ENCODE measurements at regions not wholly inside any gene's neighbourhood (a gene's known extent, or its start where the extent isn't known, plus 50 kb on each side); places are given as distances from the start of the nearest gene placed in this dataset.

- TF ChIP-seq CHD1 (IDR thresholded peaks at IDR 0.05; ENCODE audit: low read length): no peak
- no peak for TF ChIP-seq RAD51 (IDR thresholded peaks at IDR 0.05; ENCODE audit: borderline replicate concordance, low read depth)
- TF ChIP-seq JUNB (CRISPR knock-in tag; conservative IDR thresholded peaks at IDR 0.05): no peak
- TF ChIP-seq SREBF2 (CRISPR knock-in tag; IDR thresholded peaks at IDR 0.05): no peak
- TF ChIP-seq ZNF518B (CRISPR knock-in tag; IDR thresholded peaks at IDR 0.05): no peak
- no peak for TF ChIP-seq SP1 (CRISPR knock-in tag; IDR thresholded peaks at IDR 0.05)
- TF ChIP-seq TEAD1 (CRISPR knock-in tag; IDR thresholded peaks at IDR 0.05): no peak
- TF ChIP-seq POLR2A (conservative IDR thresholded peaks at IDR 0.05): no peak
- TF ChIP-seq ZNF778 (CRISPR knock-in tag; IDR thresholded peaks at IDR 0.05): no peak
- no peak for TF ChIP-seq ZKSCAN8 (CRISPR knock-in tag; IDR thresholded peaks at IDR 0.05)
- no peak for TF ChIP-seq HCFC1 (IDR thresholded peaks at IDR 0.05; ENCODE audit: low read depth, low read length)
These were observed 413.0 kb upstream of the MEX3C start for GRCh38 chr18:51610481-51610880.

All from K562 (cell line).